Liver (tissue), 8 donors: ENCODE measurements at regions not wholly inside any gene's neighbourhood (a gene's known extent, or its start where the extent isn't known, plus 50 kb on each side); places are given as distances from the start of the nearest gene placed in this dataset.

Source experiments
- DNase-seq: peaks from one replicate; pipeline ENCODE4 v3.0.0-alpha.2; 2017; ENCODE audit warnings: low spot score
- H3K27ac ChIP-seq, 2 donors: one replicate each; pipeline ENCODE4 v1.7.0; 2013; ENCODE audit warnings: inconsistent platforms in 2 of 2, low read length in 2 of 2, control low read depth in 1 of 2, low read depth in 1 of 2, mild to moderate bottlenecking in 1 of 2
- H3K27me3 ChIP-seq, 4 donors: one replicate each; pipeline versions ENCODE4 v1.6.1 to v1.7.0; 2013; ENCODE audit warnings: low read length in 3 of 4, inconsistent platforms in 1 of 4, mild to moderate bottlenecking in 1 of 4, moderate library complexity in 1 of 4; ENCODE audit not compliant: control insufficient read depth in 4 of 4, insufficient read depth in 4 of 4
- H3K36me3 ChIP-seq, 4 donors: one replicate each; pipeline versions ENCODE4 v1.6.1 to v1.7.0; 2013; ENCODE audit warnings: low read length in 3 of 4, mild to moderate bottlenecking in 3 of 4, low read depth in 1 of 4, moderate library complexity in 1 of 4; ENCODE audit not compliant: control insufficient read depth in 4 of 4, insufficient read depth in 3 of 4
- H3K4me1 ChIP-seq, 4 donors: one replicate each; pipeline versions ENCODE4 v1.6.1 to v1.7.0; 2013; ENCODE audit warnings: low read length in 3 of 4, mild to moderate bottlenecking in 3 of 4, moderate library complexity in 1 of 4; ENCODE audit not compliant: control insufficient read depth in 4 of 4, insufficient read depth in 4 of 4
- H3K4me3 ChIP-seq, 3 donors: one replicate each; pipeline versions ENCODE4 v1.6.1 to v1.7.0; 2013; ENCODE audit warnings: low read length in 3 of 3, control low read depth in 1 of 3, low read depth in 1 of 3, mild to moderate bottlenecking in 1 of 3
- H3K9ac ChIP-seq, 2 donors: one replicate each; pipeline ENCODE4 v1.7.0; 2013; ENCODE audit warnings: low read length in 2 of 2, mild to moderate bottlenecking in 2 of 2, moderate library complexity in 2 of 2, control low read depth in 1 of 2, low read depth in 1 of 2
- H3K9me3 ChIP-seq, 4 donors: one replicate each; pipeline versions ENCODE4 v1.6.1 to v1.7.0; 2013; ENCODE audit warnings: low read length in 3 of 4; ENCODE audit not compliant: control insufficient read depth in 4 of 4
- ATF3 ChIP-seq: IDR thresholded peaks from 2 replicates; pipeline ENCODE4 v1.6.1; 2016; ENCODE audit warnings: antibody characterized with exemption
- CTCF ChIP-seq: fragments of 150-350 bp; IDR thresholded peaks from 2 replicates; pipeline ENCODE4 v1.5.1; 2017; ENCODE audit warnings: improper control_type of control experiment, low read depth, low read length; ENCODE audit not compliant: missing input control
- EGR1 ChIP-seq, 2 donors: IDR thresholded peaks; 2 replicates each; pipeline ENCODE4 v1.6.1; 2016 to 2018; ENCODE audit warnings: antibody characterized with exemption in 2 of 2, low read depth in 2 of 2
- FOXA1 ChIP-seq: IDR thresholded peaks from 2 replicates; pipeline ENCODE4 v1.6.1; 2016; ENCODE audit warnings: antibody characterized with exemption
- FOXA2 ChIP-seq: IDR thresholded peaks from 2 replicates; pipeline ENCODE4 v1.6.1; 2016; ENCODE audit warnings: antibody characterized with exemption
- GABPA ChIP-seq, 2 donors: IDR thresholded peaks in 1 of 2; conservative IDR thresholded peaks in 1 of 2; 2 replicates each; pipeline ENCODE4 v1.6.1; 2016; ENCODE audit warnings: antibody characterized with exemption in 2 of 2, mild to moderate bottlenecking in 1 of 2, moderate library complexity in 1 of 2
- HNF4A ChIP-seq, 2 donors: conservative IDR thresholded peaks; 2 replicates each; pipeline ENCODE4 v1.6.1; 2016; ENCODE audit warnings: antibody characterized with exemption in 2 of 2, mild to moderate bottlenecking in 2 of 2
- HNF4G ChIP-seq: IDR thresholded peaks from 2 replicates; pipeline ENCODE4 v1.6.1; 2016; ENCODE audit warnings: antibody characterized with exemption
- MAX ChIP-seq: IDR thresholded peaks from 2 replicates; pipeline ENCODE4 v1.6.1; 2016; ENCODE audit warnings: antibody characterized with exemption
- NR2F2 ChIP-seq: IDR thresholded peaks from 2 replicates; pipeline ENCODE4 v1.6.1; 2016; ENCODE audit warnings: antibody characterized with exemption
- RAD21 ChIP-seq, 2 donors: IDR thresholded peaks; 2 replicates each; pipeline ENCODE4 v1.6.1; 2016; ENCODE audit warnings: antibody characterized with exemption in 2 of 2, mild to moderate bottlenecking in 2 of 2
- REST ChIP-seq: IDR thresholded peaks from 2 replicates; pipeline ENCODE4 v1.6.1; 2016; ENCODE audit warnings: antibody characterized with exemption, mild to moderate bottlenecking
- RXRA ChIP-seq, 2 donors: IDR thresholded peaks; 2 replicates each; pipeline ENCODE4 v1.6.1; 2017 to 2018; ENCODE audit warnings: antibody characterized with exemption in 2 of 2, mild to moderate bottlenecking in 1 of 2
- SP1 ChIP-seq: IDR thresholded peaks from 2 replicates; pipeline ENCODE4 v1.6.1; 2018; ENCODE audit warnings: antibody characterized with exemption, mild to moderate bottlenecking
- TAF1 ChIP-seq: conservative IDR thresholded peaks from 2 replicates; pipeline ENCODE4 v1.6.1; 2016; ENCODE audit warnings: antibody characterized with exemption, mild to moderate bottlenecking
- YY1 ChIP-seq: IDR thresholded peaks from 2 replicates; pipeline ENCODE4 v1.6.1; 2016; ENCODE audit warnings: antibody characterized with exemption, mild to moderate bottlenecking
- ZBTB33 ChIP-seq: IDR thresholded peaks from 2 replicates; pipeline ENCODE4 v1.6.1; 2016; ENCODE audit warnings: antibody characterized with exemption
- WGBS: extraction: QIAGEN DNeasy Blood & Tissue Kit; methylation state at CpG from one replicate; pipeline ENCODE4 v1.1.7; 2013; 5-methylcytosine and 5-hydroxymethylcytosine counted together
- donor health status: healthy.
- donor health status: healthy.
- donor health status: healthy.
- donor health status: healthy.
- donor health status: healthy.

GRCh38 chr9:82115900-82116299 is 127.3 kb downstream of the SPATA31D1 start:
- DNase-seq, result no peak
- WGBS, result 89% methylated on average over 4 of the region's 4 CpGs
- TF ChIP-seq HNF4A (conservative IDR thresholded peaks at IDR 0.05) (no peak), ATF3 (no peak), GABPA (IDR thresholded peaks at IDR 0.05 in 1 of 2, conservative IDR thresholded peaks at IDR 0.05 in 1 of 2) (no peak), MAX (no peak), SP1 (no peak), YY1 (no peak), RXRA (IDR thresholded peaks at IDR 0.05) (no peak), CTCF (no peak)
- H3K4me1 ChIP-seq, result no peaks in the 10 kb centered on the region
- no peak overlapping the region for H3K27ac ChIP-seq
- no peaks in the 10 kb centered on the region for H3K36me3 ChIP-seq
- H3K4me3 ChIP-seq, result no peak overlapping the region
- H3K9ac ChIP-seq, result no peak overlapping the region
- H3K27me3 ChIP-seq, result no peaks in the 10 kb centered on the region
- no peaks in the 10 kb centered on the region for H3K9me3 ChIP-seq

- no peak overlapping the region for H3K4me3 ChIP-seq
- no peaks in the 10 kb centered on the region for H3K4me1 ChIP-seq
- 90% methylated on average over 3 of the region's 3 CpGs for WGBS
- no peak overlapping the region for H3K9ac ChIP-seq
- no peaks in the 10 kb centered on the region for H3K9me3 ChIP-seq
- TF ChIP-seq HNF4G (no peak), RXRA (IDR thresholded peaks at IDR 0.05) (no peak), ZBTB33 (no peak), NR2F2 (no peak), HNF4A (conservative IDR thresholded peaks at IDR 0.05) (no peak), CTCF (no peak), ATF3 (no peak), YY1 (no peak), TAF1 (no peak), REST (no peak), GABPA (IDR thresholded peaks at IDR 0.05 in 1 of 2, conservative IDR thresholded peaks at IDR 0.05 in 1 of 2) (no peak), FOXA1 (no peak), FOXA2 (no peak), SP1 (no peak), EGR1 (IDR thresholded peaks at IDR 0.05; ENCODE audit: low read depth in 2 of 2) (no peak), RAD21 (IDR thresholded peaks at IDR 0.05) (no peak), MAX (no peak)
- H3K27me3 ChIP-seq, result no peaks in the 10 kb centered on the region
- no peak overlapping the region for H3K27ac ChIP-seq
- no peaks in the 10 kb centered on the region for H3K36me3 ChIP-seq
- DNase-seq, result no peak
Observed at GRCh38 chr9:82116556-82116955, 128.0 kb downstream of the SPATA31D1 start.
